ENCODE measurements at regions not wholly inside any gene's neighbourhood (a gene's known extent, or its start where the extent isn't known, plus 50 kb on each side); places are given as distances from the start of the nearest gene placed in this dataset.

DNA sequence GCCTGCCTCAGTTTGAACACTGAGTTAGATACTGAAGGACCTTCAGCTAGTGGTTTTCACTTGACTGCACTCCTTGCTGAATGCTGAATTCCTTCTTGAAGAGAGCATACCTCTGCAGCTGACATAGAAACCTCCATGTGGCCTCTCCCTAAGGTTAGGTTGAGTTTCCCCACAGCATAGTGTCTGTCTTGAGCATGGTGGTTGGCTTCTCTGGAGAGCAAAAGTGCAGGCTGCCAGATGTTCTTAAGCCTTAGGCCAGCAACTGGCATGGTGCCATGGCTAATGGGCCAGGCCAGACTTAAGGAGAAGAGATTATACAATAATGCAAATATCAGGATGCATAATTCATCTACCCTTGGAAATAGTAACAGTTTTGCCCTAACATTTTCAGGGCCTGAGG lies 545.6 kb upstream of the ZNF385D start:
- TF ChIP-seq, protein P1, sequence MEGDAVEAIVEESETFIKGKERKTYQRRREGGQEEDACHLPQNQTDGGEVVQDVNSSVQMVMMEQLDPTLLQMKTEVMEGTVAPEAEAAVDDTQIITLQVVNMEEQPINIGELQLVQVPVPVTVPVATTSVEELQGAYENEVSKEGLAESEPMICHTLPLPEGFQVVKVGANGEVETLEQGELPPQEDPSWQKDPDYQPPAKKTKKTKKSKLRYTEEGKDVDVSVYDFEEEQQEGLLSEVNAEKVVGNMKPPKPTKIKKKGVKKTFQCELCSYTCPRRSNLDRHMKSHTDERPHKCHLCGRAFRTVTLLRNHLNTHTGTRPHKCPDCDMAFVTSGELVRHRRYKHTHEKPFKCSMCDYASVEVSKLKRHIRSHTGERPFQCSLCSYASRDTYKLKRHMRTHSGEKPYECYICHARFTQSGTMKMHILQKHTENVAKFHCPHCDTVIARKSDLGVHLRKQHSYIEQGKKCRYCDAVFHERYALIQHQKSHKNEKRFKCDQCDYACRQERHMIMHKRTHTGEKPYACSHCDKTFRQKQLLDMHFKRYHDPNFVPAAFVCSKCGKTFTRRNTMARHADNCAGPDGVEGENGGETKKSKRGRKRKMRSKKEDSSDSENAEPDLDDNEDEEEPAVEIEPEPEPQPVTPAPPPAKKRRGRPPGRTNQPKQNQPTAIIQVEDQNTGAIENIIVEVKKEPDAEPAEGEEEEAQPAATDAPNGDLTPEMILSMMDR (IDR thresholded peaks at IDR 0.05): no peak
- TF ChIP-seq POLR2AphosphoS5 (IDR thresholded peaks at IDR 0.05) (no peak), EP300 (IDR thresholded peaks at IDR 0.05) (no peak), POLR2A (IDR thresholded peaks at IDR 0.05) (no peak)

All from stomach (tissue), 4 donors.